Peyer's patch (tissue), 4 donors: ENCODE measurements at regions not wholly inside any gene's neighbourhood (a gene's known extent, or its start where the extent isn't known, plus 50 kb on each side); places are given as distances from the start of the nearest gene placed in this dataset.

Source experiments
- POLR2A ChIP-seq, 2 donors: fragments of 450-650 bp; IDR thresholded peaks; one replicate each; pipeline ENCODE4 v1.5.1; 2017; ENCODE audit warnings: antibody characterized with exemption in 2 of 2, mild to moderate bottlenecking in 2 of 2, moderate library complexity in 2 of 2
- TF ChIP-seq, protein P1 (sequence below), 6 experiments: fragments of 450-650 bp in 4 of 6; fragments of 200-600 bp in 2 of 6; sonication (generic) in 1 of 6; IDR thresholded peaks; one replicate each; pipeline ENCODE4 v1.5.1; 2017 to 2019; ENCODE audit warnings: antibody characterized with exemption in 6 of 6, mild to moderate bottlenecking in 3 of 6, moderate library complexity in 1 of 6

DNA sequence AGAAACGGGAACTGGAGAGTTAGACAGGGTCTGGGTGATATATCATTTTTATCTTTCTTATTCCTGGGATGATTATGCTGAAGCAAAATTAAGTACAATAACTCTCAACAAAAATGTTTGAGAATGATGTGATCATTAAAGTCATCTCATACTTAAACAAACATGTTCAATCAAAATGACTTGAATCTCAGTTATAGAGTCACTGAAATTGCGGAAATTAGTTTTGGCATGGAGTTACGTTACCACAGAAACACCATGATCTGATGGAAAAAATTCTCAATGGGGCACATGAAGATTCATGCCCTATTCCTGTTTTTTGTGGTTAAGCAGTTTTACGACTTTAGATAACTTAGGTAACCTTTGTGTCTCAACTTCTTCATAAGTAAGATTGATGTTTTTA, 757.7 kb downstream of the EPHA4 start:
- TF ChIP-seq, protein P1, sequence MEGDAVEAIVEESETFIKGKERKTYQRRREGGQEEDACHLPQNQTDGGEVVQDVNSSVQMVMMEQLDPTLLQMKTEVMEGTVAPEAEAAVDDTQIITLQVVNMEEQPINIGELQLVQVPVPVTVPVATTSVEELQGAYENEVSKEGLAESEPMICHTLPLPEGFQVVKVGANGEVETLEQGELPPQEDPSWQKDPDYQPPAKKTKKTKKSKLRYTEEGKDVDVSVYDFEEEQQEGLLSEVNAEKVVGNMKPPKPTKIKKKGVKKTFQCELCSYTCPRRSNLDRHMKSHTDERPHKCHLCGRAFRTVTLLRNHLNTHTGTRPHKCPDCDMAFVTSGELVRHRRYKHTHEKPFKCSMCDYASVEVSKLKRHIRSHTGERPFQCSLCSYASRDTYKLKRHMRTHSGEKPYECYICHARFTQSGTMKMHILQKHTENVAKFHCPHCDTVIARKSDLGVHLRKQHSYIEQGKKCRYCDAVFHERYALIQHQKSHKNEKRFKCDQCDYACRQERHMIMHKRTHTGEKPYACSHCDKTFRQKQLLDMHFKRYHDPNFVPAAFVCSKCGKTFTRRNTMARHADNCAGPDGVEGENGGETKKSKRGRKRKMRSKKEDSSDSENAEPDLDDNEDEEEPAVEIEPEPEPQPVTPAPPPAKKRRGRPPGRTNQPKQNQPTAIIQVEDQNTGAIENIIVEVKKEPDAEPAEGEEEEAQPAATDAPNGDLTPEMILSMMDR (IDR thresholded peaks at IDR 0.05) = no peak
- no peak for TF ChIP-seq POLR2A (IDR thresholded peaks at IDR 0.05)
